Right lobe of liver (tissue), 6 donors: ENCODE measurements at regions not wholly inside any gene's neighbourhood (a gene's known extent, or its start where the extent isn't known, plus 50 kb on each side); places are given as distances from the start of the nearest gene placed in this dataset.
A peak's percentile ranks its signal among the peaks of the same experiment; 100 is the strongest.

Source experiments
- ATAC-seq, 4 donors: fragments of 200-7000 bp; cut with Tn5 transposase; one replicate each; pipeline ENCODE4 v1.9.1; 2020; ENCODE audit warnings: mild to moderate bottlenecking in 4 of 4, moderate library complexity in 4 of 4
- DNase-seq, 3 donors: peaks; one replicate each; pipeline ENCODE4 v3.0.0-alpha.2; 2020
- H3K27ac ChIP-seq, 3 donors: fragments of 200-600 bp; one replicate each; pipeline ENCODE4 v1.8.0; 2022
- H3K27me3 ChIP-seq, 2 donors: fragments of 200-600 bp; one replicate each; pipeline ENCODE4 v1.8.0; 2022
- H3K36me3 ChIP-seq, 4 donors: fragments of 200-600 bp; sonication (generic) in 1 of 4; one replicate each; pipeline versions ENCODE4 v1.5.1 to v1.8.0; 2017 to 2022; ENCODE audit warnings: control low read depth in 1 of 4
- H3K4me1 ChIP-seq, 4 donors: fragments of 200-600 bp; sonication (generic) in 1 of 4; one replicate each; pipeline versions ENCODE4 v1.5.1 to v1.8.0; 2017 to 2022; ENCODE audit warnings: control low read depth in 1 of 4
- H3K4me3 ChIP-seq, 3 donors: fragments of 200-600 bp; one replicate each; pipeline ENCODE4 v1.8.0; 2022
- H3K9me3 ChIP-seq, 4 donors: fragments of 200-600 bp; sonication (generic) in 1 of 4; one replicate each; pipeline versions ENCODE4 v1.5.1 to v1.8.0; 2017 to 2022; ENCODE audit warnings: control low read depth in 1 of 4
- CTCF ChIP-seq, 4 donors: fragments of 200-600 bp in 3 of 4; fragments of 450-650 bp in 1 of 4; IDR thresholded peaks; one replicate each; pipeline versions ENCODE4 v1.5.1 to v1.8.0; 2016 to 2022; ENCODE audit warnings: antibody characterized with exemption in 4 of 4, mild to moderate bottlenecking in 2 of 4
- POLR2A ChIP-seq: fragments of 450-650 bp; IDR thresholded peaks from one replicate; pipeline ENCODE4 v1.6.1; 2017; ENCODE audit warnings: antibody characterized with exemption, mild to moderate bottlenecking
- WGBS: methylation state at CpG from one replicate; pipeline ENCODE4 v1.1.6; 2018; ENCODE audit warnings: low coverage, low lambda C conversion rate; ENCODE audit not compliant: insufficient coverage; ENCODE audit errors: missing lambda C conversion rate; 5-methylcytosine and 5-hydroxymethylcytosine counted together
- intact Hi-C, 2 donors: fragments of 100-400 bp; cut with DNase I; formaldehyde crosslinking; loops; one replicate each; pipeline versions ENCODE4 v1.11.2 to v1.14.1; 2022
- donor health status: DM: no; HTN: yes; CAD: no.
- donor health status: DM: no; HTN: no; CAD: no.
- donor health status: DM: no; HTN: no; CAD: no.
- donor health status: DM: no; HTN: yes; CAD: no.
- donor health status: DM: no; HTN: yes; CAD: no.

DNA sequence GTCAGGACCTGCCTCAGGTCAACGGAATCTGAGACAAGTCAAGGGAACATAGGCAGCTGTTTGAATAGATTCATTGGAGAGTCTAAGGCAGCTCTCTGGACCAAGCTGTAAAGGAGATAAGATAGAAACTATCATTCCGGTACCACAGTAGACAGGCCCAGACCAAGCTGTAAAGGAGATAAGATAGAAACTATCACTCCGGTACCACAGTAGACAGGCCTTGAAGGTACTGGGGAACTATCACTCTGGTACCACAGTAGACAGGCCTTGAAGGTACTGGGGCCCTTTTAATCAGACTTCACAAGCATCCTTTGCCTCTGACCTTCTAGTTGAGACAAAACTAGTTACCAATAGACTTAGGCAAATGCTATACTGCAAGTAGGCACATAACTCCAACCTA, 346.1 kb downstream of the DCDC2C start:
- WGBS = 69% methylated on average over 3 of the region's 3 CpGs
- TF ChIP-seq POLR2A (no peak), CTCF (IDR thresholded peaks at IDR 0.05) (no peak)

GRCh38 chr2:4053769-4054493, 350.6 kb downstream of the DCDC2C start:
- Histone ChIP-seq H3K9me3 (no peaks in the 10 kb centered on the region), H3K4me1 (no peaks in the 10 kb centered on the region), H3K27me3 (no peaks in the 10 kb centered on the region), H3K4me3 (no peak overlapping the region), H3K27ac (no peak overlapping the region), H3K36me3 (no peaks in the 10 kb centered on the region)
- 38% methylated on average over 6 of the region's 7 CpGs for WGBS
- ATAC-seq (no peak), DNase-seq (no peak)
- no peak for TF ChIP-seq POLR2A
- TF ChIP-seq CTCF (IDR thresholded peaks at IDR 0.05) = peak in 2 of 4 donors; percentile 14 to 20
- intact Hi-C loops = no loop called here

More for the DNA sequence above, 346.1 kb downstream of the DCDC2C start:
- ATAC-seq = no peak
- Histone ChIP-seq H3K4me1 (no peaks in the 10 kb centered on the region), H3K27ac (no peak overlapping the region), H3K9me3 (no peaks in the 10 kb centered on the region), H3K27me3 (no peaks in the 10 kb centered on the region), H3K4me3 (no peak overlapping the region), H3K36me3 (no peaks in the 10 kb centered on the region)
- DNase-seq = no peak
- intact Hi-C loops = no loop called here

DNA sequence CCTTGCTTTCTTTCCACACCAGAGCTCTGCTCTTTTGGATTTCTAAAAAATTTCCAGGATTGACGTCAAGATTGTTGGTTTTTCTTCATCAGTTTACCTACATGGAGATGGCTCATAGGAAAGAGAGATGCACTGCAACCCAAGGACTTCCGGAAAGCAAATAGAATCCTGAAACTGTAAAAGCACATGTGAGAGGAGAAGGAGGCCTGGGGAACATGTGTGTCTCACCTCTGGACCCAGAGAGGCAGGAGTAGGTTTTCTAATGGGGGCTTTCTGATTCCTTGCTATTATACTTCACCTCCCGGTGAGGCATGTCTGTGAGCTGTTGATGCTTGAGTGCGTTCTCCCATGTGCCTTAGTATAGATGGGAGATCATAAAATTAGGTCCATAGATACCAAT, 362.8 kb downstream of the DCDC2C start:
- Histone ChIP-seq H3K27me3 (no peaks in the 10 kb centered on the region), H3K4me1 (no peaks in the 10 kb centered on the region), H3K9me3 (no peaks in the 10 kb centered on the region), H3K36me3 (no peaks in the 10 kb centered on the region), H3K27ac (no peak overlapping the region), H3K4me3 (no peak overlapping the region)
- intact Hi-C loops = no loop called here
- WGBS = 55% methylated on average over 4 of the region's 4 CpGs
- TF ChIP-seq POLR2A (no peak), CTCF (IDR thresholded peaks at IDR 0.05) (no peak)
- ATAC-seq (no peak), DNase-seq (no peak)

GRCh38 chr2:4073026-4073569, 369.7 kb downstream of the DCDC2C start:
- no peak overlapping the region for H3K4me3 ChIP-seq
- WGBS = 31% methylated on average over 2 of the region's 11 CpGs
- H3K27me3 ChIP-seq = no peaks in the 10 kb centered on the region
- intact Hi-C loops = no loop called here
- no peak for TF ChIP-seq CTCF (IDR thresholded peaks at IDR 0.05)
- no peak for TF ChIP-seq POLR2A
- ATAC-seq (no peak), DNase-seq (no peak)
- H3K9me3 ChIP-seq = no peaks in the 10 kb centered on the region
- no peaks in the 10 kb centered on the region for H3K4me1 ChIP-seq
- no peak overlapping the region for H3K27ac ChIP-seq
- H3K36me3 ChIP-seq = no peaks in the 10 kb centered on the region
